ENCODE measurements at regions not wholly inside any gene's neighbourhood (a gene's known extent, or its start where the extent isn't known, plus 50 kb on each side); places are given as distances from the start of the nearest gene placed in this dataset.

DNA sequence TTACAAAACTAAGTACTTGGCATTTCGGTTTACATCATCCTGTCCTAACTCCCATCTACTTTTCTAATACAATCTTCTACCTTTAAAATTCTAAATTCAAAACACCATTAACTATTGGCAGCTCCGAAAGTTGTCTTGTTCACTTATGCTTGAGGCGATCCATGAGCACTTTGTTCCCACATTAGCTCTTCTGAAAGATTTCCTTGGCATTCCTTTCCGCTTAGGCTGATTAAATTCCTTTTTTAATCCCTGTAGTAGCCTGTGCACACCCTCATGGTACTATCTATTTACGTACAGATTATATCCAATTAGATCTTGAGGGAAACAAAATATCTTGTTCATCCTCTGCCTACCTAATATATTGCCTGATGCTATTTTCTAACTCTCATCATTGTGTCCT, 480.7 kb downstream of the PRKD1 start:
- BruUV-seq (replicated peaks), result no TSS peak
- no peaks in the 10 kb centered on the region for H3K9me3 Mint-ChIP-seq (ENCODE audit: unreplicated experiment)
- no peaks in the 10 kb centered on the region for H3K36me3 Mint-ChIP-seq (ENCODE audit: insufficient read depth, unreplicated experiment)
- no peak for DNase-seq (ENCODE audit: unreplicated experiment)
- ChIA-PET CTCF (no interaction called here), POLR2A (no interaction called here)
- no peak overlapping the region for H3K27ac Mint-ChIP-seq (ENCODE audit: low read depth, unreplicated experiment)
- no peak for TF ChIP-seq CTCF (IDR thresholded peaks at IDR 0.05; ENCODE audit: unreplicated experiment)
- intact Hi-C loops (cut with micrococcal nuclease), result no loop called here
- peaks cover 5% of the 10 kb centered on the region for H3K4me1 Mint-ChIP-seq (ENCODE audit: insufficient read depth, unreplicated experiment)
- H3K4me3 Mint-ChIP-seq (ENCODE audit: unreplicated experiment), result no peak overlapping the region
- peaks cover 89% of the 10 kb centered on the region for H3K27me3 Mint-ChIP-seq (ENCODE audit: insufficient read depth, unreplicated experiment)

DNA sequence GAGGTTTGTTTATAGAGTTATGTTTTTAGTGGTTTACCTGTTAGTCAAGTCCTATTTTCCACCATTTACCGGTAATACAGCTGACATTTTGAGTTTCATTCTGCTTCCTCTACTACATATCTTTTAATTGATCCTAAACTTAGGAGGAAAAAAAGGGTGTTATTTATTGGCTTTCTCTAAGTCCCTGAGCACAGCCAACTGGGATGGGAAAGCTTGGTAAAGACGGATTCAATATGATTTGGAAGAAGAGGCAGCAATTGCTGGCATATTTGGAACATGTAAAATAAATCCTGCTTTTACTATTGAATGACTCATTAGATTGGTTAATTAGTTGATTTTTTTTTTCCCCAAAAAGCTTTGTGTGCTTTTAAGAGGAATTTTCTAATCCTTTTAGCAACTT, 475.7 kb downstream of the PRKD1 start:
- CTCF ChIA-PET, result interaction anchor here (1.0 to 1.3 kb wide), 2 partner anchors 9 to 700 kb away, joined by 4 read pairs; no protein-coding TSS in a partner anchor
- POLR2A ChIA-PET, result no interaction called here

DNA sequence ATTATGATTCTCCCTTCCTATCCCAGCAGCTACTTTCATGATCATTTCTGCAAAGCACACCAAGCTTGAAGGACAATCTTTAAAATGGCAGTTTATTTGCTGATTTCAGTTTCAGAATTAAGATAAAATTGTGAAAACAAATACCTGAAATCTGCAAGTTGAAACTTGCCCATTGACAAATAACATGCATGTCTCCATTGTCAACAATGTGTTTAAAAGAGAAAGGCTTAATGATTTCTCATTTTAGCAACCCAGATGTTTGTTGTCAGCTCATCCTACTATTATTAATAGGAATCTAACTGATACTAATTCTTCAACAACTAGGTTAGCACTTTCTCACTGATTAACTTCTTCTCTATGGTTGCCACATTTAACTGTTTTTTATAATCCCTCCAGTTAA, 474.6 kb downstream of the PRKD1 start:
- peaks cover 90% of the 10 kb centered on the region for H3K27me3 Mint-ChIP-seq (ENCODE audit: insufficient read depth, unreplicated experiment)
- no peaks in the 10 kb centered on the region for H3K36me3 Mint-ChIP-seq (ENCODE audit: insufficient read depth, unreplicated experiment)
- no peak for DNase-seq (ENCODE audit: unreplicated experiment)
- intact Hi-C loops (cut with micrococcal nuclease), result no loop called here
- CTCF ChIA-PET, result no interaction called here
- H3K4me1 Mint-ChIP-seq (ENCODE audit: insufficient read depth, unreplicated experiment), result no peaks in the 10 kb centered on the region
- TF ChIP-seq CTCF (IDR thresholded peaks at IDR 0.05; ENCODE audit: unreplicated experiment), result no peak
- H3K4me3 Mint-ChIP-seq (ENCODE audit: unreplicated experiment), result no peak overlapping the region
- H3K9me3 Mint-ChIP-seq (ENCODE audit: unreplicated experiment), result no peaks in the 10 kb centered on the region
- POLR2A ChIA-PET, result no interaction called here
- no TSS peak for BruUV-seq (replicated peaks)
- H3K27ac Mint-ChIP-seq (ENCODE audit: low read depth, unreplicated experiment), result no peak overlapping the region

More for the DNA sequence above, 475.7 kb downstream of the PRKD1 start:
- H3K4me3 Mint-ChIP-seq (ENCODE audit: unreplicated experiment), result no peak overlapping the region
- DNase-seq (ENCODE audit: unreplicated experiment), result no peak
- no TSS peak for BruUV-seq (replicated peaks)
- no peak for TF ChIP-seq CTCF (IDR thresholded peaks at IDR 0.05; ENCODE audit: unreplicated experiment)
- no peaks in the 10 kb centered on the region for H3K4me1 Mint-ChIP-seq (ENCODE audit: insufficient read depth, unreplicated experiment)
- no peak overlapping the region for H3K27ac Mint-ChIP-seq (ENCODE audit: low read depth, unreplicated experiment)
- intact Hi-C loops (cut with micrococcal nuclease), result no loop called here
- H3K36me3 Mint-ChIP-seq (ENCODE audit: insufficient read depth, unreplicated experiment), result no peaks in the 10 kb centered on the region
- no peaks in the 10 kb centered on the region for H3K9me3 Mint-ChIP-seq (ENCODE audit: unreplicated experiment)
- H3K27me3 Mint-ChIP-seq (ENCODE audit: insufficient read depth, unreplicated experiment), result peaks cover 99% of the 10 kb centered on the region

- ChIA-PET POLR2A (no interaction called here), CTCF (no interaction called here)
- Mint-ChIP-seq H3K4me1 (ENCODE audit: insufficient read depth, unreplicated experiment) (no peaks in the 10 kb centered on the region), H3K4me3 (ENCODE audit: unreplicated experiment) (no peak overlapping the region), H3K27ac (ENCODE audit: low read depth, unreplicated experiment) (no peak overlapping the region), H3K27me3 (ENCODE audit: insufficient read depth, unreplicated experiment) (peaks cover 87% of the 10 kb centered on the region), H3K36me3 (ENCODE audit: insufficient read depth, unreplicated experiment) (no peaks in the 10 kb centered on the region), H3K9me3 (ENCODE audit: unreplicated experiment) (no peaks in the 10 kb centered on the region)
- no peak for DNase-seq (ENCODE audit: unreplicated experiment)
- intact Hi-C loops (cut with micrococcal nuclease), result no loop called here
- BruUV-seq (replicated peaks), result no TSS peak
- no peak for TF ChIP-seq CTCF (IDR thresholded peaks at IDR 0.05; ENCODE audit: unreplicated experiment)
Measured at GRCh38 chr14:29454026-29454693, 473.5 kb downstream of the PRKD1 start.
